ENCODE measurements at regions not wholly inside any gene's neighbourhood (a gene's known extent, or its start where the extent isn't known, plus 50 kb on each side); places are given as distances from the start of the nearest gene placed in this dataset.

DNA sequence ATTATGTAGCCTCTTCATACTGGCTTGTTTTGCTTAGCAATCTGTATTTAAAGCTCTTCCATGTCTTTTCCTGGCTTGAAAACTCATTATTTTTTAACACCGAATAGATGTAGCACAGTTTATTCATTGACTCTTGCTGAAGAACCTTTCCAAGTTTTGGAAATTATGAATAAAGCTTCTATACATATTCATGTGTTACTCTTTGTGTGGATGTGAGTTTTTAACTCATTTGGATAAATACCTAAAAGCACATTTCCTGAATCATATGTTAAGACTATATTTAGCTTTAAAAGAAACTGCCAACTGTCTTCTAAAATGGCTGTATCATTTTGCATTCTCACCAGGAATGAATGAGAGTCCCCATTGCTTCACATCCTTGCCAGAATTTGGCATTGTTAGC, 2061.7 kb upstream of the AGA start:
- 86 to 92% (median 89%) methylated on average over 1 of the region's 1 CpG for WGBS, 5 donors
- H3K36me3 ChIP-seq: no peaks in the 10 kb centered on the region
- no peak overlapping the region for H3K27ac ChIP-seq
- intact Hi-C loops (cut with DNase I; ENCODE audit: low total_unique reads): no loop called here
- peaks cover 0 to 13% (median 4%) of the 10 kb centered on the region in 8 donors for H3K9me3 ChIP-seq
- no peaks in the 10 kb centered on the region for H3K27me3 ChIP-seq (replicated peaks in 1 of 7)
- H3K4me3 ChIP-seq: no peak overlapping the region
- no peak for DNase-seq
- TF ChIP-seq, protein P1, sequence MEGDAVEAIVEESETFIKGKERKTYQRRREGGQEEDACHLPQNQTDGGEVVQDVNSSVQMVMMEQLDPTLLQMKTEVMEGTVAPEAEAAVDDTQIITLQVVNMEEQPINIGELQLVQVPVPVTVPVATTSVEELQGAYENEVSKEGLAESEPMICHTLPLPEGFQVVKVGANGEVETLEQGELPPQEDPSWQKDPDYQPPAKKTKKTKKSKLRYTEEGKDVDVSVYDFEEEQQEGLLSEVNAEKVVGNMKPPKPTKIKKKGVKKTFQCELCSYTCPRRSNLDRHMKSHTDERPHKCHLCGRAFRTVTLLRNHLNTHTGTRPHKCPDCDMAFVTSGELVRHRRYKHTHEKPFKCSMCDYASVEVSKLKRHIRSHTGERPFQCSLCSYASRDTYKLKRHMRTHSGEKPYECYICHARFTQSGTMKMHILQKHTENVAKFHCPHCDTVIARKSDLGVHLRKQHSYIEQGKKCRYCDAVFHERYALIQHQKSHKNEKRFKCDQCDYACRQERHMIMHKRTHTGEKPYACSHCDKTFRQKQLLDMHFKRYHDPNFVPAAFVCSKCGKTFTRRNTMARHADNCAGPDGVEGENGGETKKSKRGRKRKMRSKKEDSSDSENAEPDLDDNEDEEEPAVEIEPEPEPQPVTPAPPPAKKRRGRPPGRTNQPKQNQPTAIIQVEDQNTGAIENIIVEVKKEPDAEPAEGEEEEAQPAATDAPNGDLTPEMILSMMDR (IDR thresholded peaks at IDR 0.05 in 8 of 11, conservative IDR thresholded peaks at IDR 0.05 in 3 of 11): no peak
- TF ChIP-seq POLR2A (IDR thresholded peaks at IDR 0.05) (no peak), POLR2AphosphoS5 (IDR thresholded peaks at IDR 0.05) (no peak)
- no peaks in the 10 kb centered on the region for H3K4me1 ChIP-seq

GRCh38 chr4:179509489-179509888, 2067.3 kb upstream of the AGA start:
- no peak for TF ChIP-seq POLR2AphosphoS5 (IDR thresholded peaks at IDR 0.05)
- TF ChIP-seq, protein P1 (IDR thresholded peaks at IDR 0.05 in 8 of 11, conservative IDR thresholded peaks at IDR 0.05 in 3 of 11): no peak
- no peak for TF ChIP-seq POLR2A (IDR thresholded peaks at IDR 0.05)
- peaks cover 0 to 28% (median 4%) of the 10 kb centered on the region in 8 donors for H3K9me3 ChIP-seq
- intact Hi-C loops (cut with DNase I; ENCODE audit: low total_unique reads): no loop called here
- no peaks in the 10 kb centered on the region for H3K4me1 ChIP-seq
- no peak for DNase-seq
- H3K36me3 ChIP-seq: no peaks in the 10 kb centered on the region
- H3K4me3 ChIP-seq: no peak overlapping the region
- WGBS, 5 donors: 78 to 100% (median 96%) methylated on average over 1 of the region's 1 CpG
- no peaks in the 10 kb centered on the region for H3K27me3 ChIP-seq (replicated peaks in 1 of 7)
- no peak overlapping the region for H3K27ac ChIP-seq

- peaks cover 0 to 13% (median 2%) of the 10 kb centered on the region in 8 donors for H3K9me3 ChIP-seq
- no peak overlapping the region for H3K4me3 ChIP-seq
- no peaks in the 10 kb centered on the region for H3K36me3 ChIP-seq
- H3K4me1 ChIP-seq: no peaks in the 10 kb centered on the region
- no peak overlapping the region for H3K27ac ChIP-seq
- WGBS, 5 donors: 84 to 91% (median 85%) methylated on average over 2 of the region's 2 CpGs
- H3K27me3 ChIP-seq (replicated peaks in 1 of 7): no peaks in the 10 kb centered on the region
- TF ChIP-seq, protein P1 (IDR thresholded peaks at IDR 0.05 in 8 of 11, conservative IDR thresholded peaks at IDR 0.05 in 3 of 11): no peak
- TF ChIP-seq POLR2AphosphoS5 (IDR thresholded peaks at IDR 0.05) (no peak), POLR2A (IDR thresholded peaks at IDR 0.05) (no peak)
- intact Hi-C loops (cut with DNase I; ENCODE audit: low total_unique reads): no loop called here
- DNase-seq: no peak
These were observed 2079.7 kb upstream of the AGA start for GRCh38 chr4:179521952-179522351.

GRCh38 chr4:179530958-179531357, 2088.7 kb upstream of the AGA start:
- Histone ChIP-seq H3K4me1 (no peaks in the 10 kb centered on the region), H3K27ac (no peak overlapping the region), H3K27me3 (replicated peaks in 1 of 7) (no peaks in the 10 kb centered on the region), H3K36me3 (no peaks in the 10 kb centered on the region), H3K4me3 (no peak overlapping the region), H3K9me3 (peaks cover 0 to 6% (median 0%) of the 10 kb centered on the region in 8 donors)
- intact Hi-C loops (cut with DNase I; ENCODE audit: low total_unique reads): no loop called here
- TF ChIP-seq POLR2AphosphoS5 (IDR thresholded peaks at IDR 0.05): no peak
- TF ChIP-seq POLR2A (IDR thresholded peaks at IDR 0.05): no peak
- TF ChIP-seq, protein P1 (IDR thresholded peaks at IDR 0.05 in 8 of 11, conservative IDR thresholded peaks at IDR 0.05 in 3 of 11): no peak
- no peak for DNase-seq
- WGBS, 5 donors: 69 to 83% (median 73%) methylated on average over 3 of the region's 3 CpGs
